ENCODE measurements at regions not wholly inside any gene's neighbourhood (a gene's known extent, or its start where the extent isn't known, plus 50 kb on each side); places are given as distances from the start of the nearest gene placed in this dataset.

DNA sequence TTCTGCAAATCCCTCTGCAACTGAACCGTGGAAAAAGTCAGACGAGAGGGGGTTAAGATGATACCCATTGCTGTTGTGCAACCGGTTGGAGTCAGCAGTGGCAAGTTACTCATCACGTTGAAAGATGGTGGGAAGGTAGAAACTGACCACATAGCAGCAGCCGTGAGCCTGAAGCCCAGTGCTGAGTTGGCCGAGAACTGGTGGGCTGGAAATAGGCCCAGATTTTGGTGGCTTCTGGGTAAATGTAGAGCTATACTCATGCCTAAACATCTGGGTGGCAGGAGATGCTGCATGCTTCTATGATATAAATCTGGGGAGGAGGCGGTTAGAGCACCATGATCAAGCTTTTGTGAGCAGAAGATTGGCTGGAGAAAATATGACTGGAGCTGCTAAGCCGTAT is 78.6 kb downstream of the ARL5B start:
- no peak for TF ChIP-seq CTCF (IDR thresholded peaks at IDR 0.05; ENCODE audit: poor library complexity, severe bottlenecking)
- TF ChIP-seq SMC3 (conservative IDR thresholded peaks at IDR 0.05; ENCODE audit: poor library complexity), result no peak
- no peak for TF ChIP-seq EZH2 (IDR thresholded peaks at IDR 0.05; ENCODE audit: borderline replicate concordance, insufficient read depth, low read length, poor library complexity, severe bottlenecking)
- TF ChIP-seq POLR2AphosphoS5 (IDR thresholded peaks at IDR 0.05), result no peak
- TF ChIP-seq RAD21 (conservative IDR thresholded peaks at IDR 0.05), result no peak
- no peak for TF ChIP-seq EP300 (conservative IDR thresholded peaks at IDR 0.05; ENCODE audit: poor library complexity, severe bottlenecking)
- TF ChIP-seq, protein P1, sequence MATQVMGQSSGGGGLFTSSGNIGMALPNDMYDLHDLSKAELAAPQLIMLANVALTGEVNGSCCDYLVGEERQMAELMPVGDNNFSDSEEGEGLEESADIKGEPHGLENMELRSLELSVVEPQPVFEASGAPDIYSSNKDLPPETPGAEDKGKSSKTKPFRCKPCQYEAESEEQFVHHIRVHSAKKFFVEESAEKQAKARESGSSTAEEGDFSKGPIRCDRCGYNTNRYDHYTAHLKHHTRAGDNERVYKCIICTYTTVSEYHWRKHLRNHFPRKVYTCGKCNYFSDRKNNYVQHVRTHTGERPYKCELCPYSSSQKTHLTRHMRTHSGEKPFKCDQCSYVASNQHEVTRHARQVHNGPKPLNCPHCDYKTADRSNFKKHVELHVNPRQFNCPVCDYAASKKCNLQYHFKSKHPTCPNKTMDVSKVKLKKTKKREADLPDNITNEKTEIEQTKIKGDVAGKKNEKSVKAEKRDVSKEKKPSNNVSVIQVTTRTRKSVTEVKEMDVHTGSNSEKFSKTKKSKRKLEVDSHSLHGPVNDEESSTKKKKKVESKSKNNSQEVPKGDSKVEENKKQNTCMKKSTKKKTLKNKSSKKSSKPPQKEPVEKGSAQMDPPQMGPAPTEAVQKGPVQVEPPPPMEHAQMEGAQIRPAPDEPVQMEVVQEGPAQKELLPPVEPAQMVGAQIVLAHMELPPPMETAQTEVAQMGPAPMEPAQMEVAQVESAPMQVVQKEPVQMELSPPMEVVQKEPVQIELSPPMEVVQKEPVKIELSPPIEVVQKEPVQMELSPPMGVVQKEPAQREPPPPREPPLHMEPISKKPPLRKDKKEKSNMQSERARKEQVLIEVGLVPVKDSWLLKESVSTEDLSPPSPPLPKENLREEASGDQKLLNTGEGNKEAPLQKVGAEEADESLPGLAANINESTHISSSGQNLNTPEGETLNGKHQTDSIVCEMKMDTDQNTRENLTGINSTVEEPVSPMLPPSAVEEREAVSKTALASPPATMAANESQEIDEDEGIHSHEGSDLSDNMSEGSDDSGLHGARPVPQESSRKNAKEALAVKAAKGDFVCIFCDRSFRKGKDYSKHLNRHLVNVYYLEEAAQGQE (IDR thresholded peaks at IDR 0.05; ENCODE audit: borderline replicate concordance), result no peak
- TF ChIP-seq MXI1 (conservative IDR thresholded peaks at IDR 0.05; ENCODE audit: poor library complexity, severe bottlenecking), result no peak
